OCI-LY1 (cell line): ENCODE measurements at regions not wholly inside any gene's neighbourhood (a gene's known extent, or its start where the extent isn't known, plus 50 kb on each side); places are given as distances from the start of the nearest gene placed in this dataset.

Experiments used
- H2AFZ ChIP-seq: fragments of 200-600 bp; sonication (generic), shearing (Covaris generic); 2 replicates; pipeline ENCODE4 v1.6.0; 2014; ENCODE audit warnings: antibody characterized with exemption, mild to moderate bottlenecking, low read length
- H3F3A ChIP-seq: fragments of 200-600 bp; sonication (generic), shearing (Covaris generic); 2 replicates; pipeline ENCODE4 v1.6.0; 2014; ENCODE audit warnings: mild to moderate bottlenecking, antibody characterized with exemption, low read length, moderate library complexity; ENCODE audit not compliant: insufficient read depth
- H3K27ac ChIP-seq: fragments of 200-600 bp; sonication (generic); 2 replicates; pipeline ENCODE4 v1.5.1; 2014; ENCODE audit warnings: low read length, mixed run types, mild to moderate bottlenecking, low read depth; ENCODE audit not compliant: poor library complexity, severe bottlenecking
- H3K27me3 ChIP-seq: fragments of 200-600 bp; sonication (generic); 2 replicates; pipeline ENCODE4 v1.6.0; 2014; ENCODE audit warnings: antibody characterized with exemption, mild to moderate bottlenecking, low read length, moderate library complexity; ENCODE audit not compliant: insufficient read depth
- H3K36me3 ChIP-seq: fragments of 200-600 bp; sonication (generic); 2 replicates; pipeline ENCODE4 v1.6.1; 2014; ENCODE audit warnings: mild to moderate bottlenecking, antibody characterized with exemption, low read length, moderate library complexity, mixed read lengths; ENCODE audit not compliant: insufficient read depth
- H3K4me1 ChIP-seq: fragments of 200-600 bp; sonication (generic); 2 replicates; pipeline ENCODE4 v1.5.1; 2014; ENCODE audit warnings: mild to moderate bottlenecking, low read length, moderate library complexity; ENCODE audit not compliant: insufficient read depth, severe bottlenecking
- H3K4me2 ChIP-seq: fragments of 200-600 bp; sonication (generic), shearing (Covaris generic); 2 replicates; pipeline ENCODE4 v1.6.1; 2014; ENCODE audit warnings: low read length
- H3K4me3 ChIP-seq: fragments of 200-600 bp; sonication (generic); 2 replicates; pipeline ENCODE4 v1.5.1; 2014; ENCODE audit warnings: low read length, low read depth, mild to moderate bottlenecking, mixed read lengths; ENCODE audit not compliant: poor library complexity, severe bottlenecking
- H3K79me2 ChIP-seq: fragments of 200-600 bp; shearing (Covaris generic); 2 replicates; pipeline ENCODE4 v1.6.1; 2016; ENCODE audit warnings: mixed run types, low read length, mixed read lengths; ENCODE audit not compliant: insufficient read depth
- H3K9ac ChIP-seq: fragments of 200-600 bp; sonication (generic), shearing (Covaris generic); 2 replicates; pipeline ENCODE4 v1.6.1; 2014; ENCODE audit warnings: mild to moderate bottlenecking, low read length, mixed read lengths
- H3K9me2 ChIP-seq: fragments of 200-600 bp; sonication (generic), shearing (Covaris generic); 2 replicates; pipeline ENCODE4 v1.6.1; 2014; ENCODE audit warnings: low read depth, mild to moderate bottlenecking, low read length, mixed read lengths
- H3K9me3 ChIP-seq: fragments of 200-600 bp; shearing (Covaris generic); 2 replicates; pipeline ENCODE4 v1.6.1; 2014; ENCODE audit warnings: low read length, mixed read lengths
- H4K20me1 ChIP-seq: fragments of 200-600 bp; sonication (generic), shearing (Covaris generic); 2 replicates; pipeline ENCODE4 v1.6.0; 2016; ENCODE audit warnings: mild to moderate bottlenecking, low read length; ENCODE audit not compliant: insufficient read depth
- CTCF ChIP-seq: fragments of 200-600 bp; sonication (generic), shearing (Covaris generic); IDR thresholded peaks from 2 replicates; pipeline ENCODE4 v1.5.1; 2017; ENCODE audit warnings: mild to moderate bottlenecking, antibody characterized with exemption, low read length, moderate library complexity, mixed read lengths
- EZH2 ChIP-seq: fragments of 200-600 bp; sonication (generic), shearing (Covaris generic); IDR thresholded peaks from 2 replicates; pipeline ENCODE4 v1.8.0; 2017; ENCODE audit warnings: borderline replicate concordance, mixed run types, mild to moderate bottlenecking, antibody characterized with exemption, low read length, moderate library complexity, mixed read lengths

GRCh38 chr6:160861824-160862223, 129.7 kb upstream of the MAP3K4 start:
- Histone ChIP-seq H3K36me3 (no peaks in the 10 kb centered on the region), H3K4me3 (no peak overlapping the region), H2AFZ (no peak overlapping the region), H3K27me3 (no peaks in the 10 kb centered on the region), H3K9me2 (no peaks in the 10 kb centered on the region), H3K79me2 (no peaks in the 10 kb centered on the region), H3K27ac (no peak overlapping the region), H3K9ac (no peak overlapping the region), H3K4me2 (no peak overlapping the region), H3F3A (no peaks in the 10 kb centered on the region), H3K4me1 (no peaks in the 10 kb centered on the region), H3K9me3 (no peaks in the 10 kb centered on the region), H4K20me1 (no peaks in the 10 kb centered on the region)
- TF ChIP-seq CTCF (no peak), EZH2 (no peak)

DNA sequence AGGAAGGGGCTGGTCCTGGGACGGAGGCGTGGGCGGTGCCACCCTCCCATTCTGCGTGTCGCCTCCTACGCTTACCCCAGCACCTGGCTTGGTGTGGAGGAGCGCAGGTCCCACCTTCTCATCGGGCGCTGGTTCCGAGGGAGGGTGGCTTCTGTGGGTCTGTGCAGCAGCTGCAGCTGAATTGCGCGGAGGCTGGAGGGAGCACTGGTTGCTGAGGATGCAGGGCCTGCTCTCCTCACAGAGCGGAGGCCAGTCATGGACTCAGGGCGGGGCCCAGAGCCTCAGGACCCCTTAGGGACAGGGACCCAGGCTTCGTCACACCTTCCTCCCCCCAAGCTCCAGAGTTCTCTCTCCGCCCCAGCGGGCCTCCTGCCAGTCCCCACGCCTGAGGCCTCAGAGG, 127.8 kb upstream of the MAP3K4 start:
- H4K20me1 ChIP-seq, result no peaks in the 10 kb centered on the region
- H3K36me3 ChIP-seq, result no peaks in the 10 kb centered on the region
- no peaks in the 10 kb centered on the region for H3K9me2 ChIP-seq
- H2AFZ ChIP-seq, result no peak overlapping the region
- H3K27me3 ChIP-seq, result no peaks in the 10 kb centered on the region
- H3K27ac ChIP-seq, result no peak overlapping the region
- H3F3A ChIP-seq, result no peaks in the 10 kb centered on the region
- H3K9ac ChIP-seq, result no peak overlapping the region
- no peak for TF ChIP-seq CTCF
- no peak for TF ChIP-seq EZH2
- no peaks in the 10 kb centered on the region for H3K79me2 ChIP-seq
- no peaks in the 10 kb centered on the region for H3K9me3 ChIP-seq
- H3K4me2 ChIP-seq, result no peak overlapping the region
- no peak overlapping the region for H3K4me3 ChIP-seq
- H3K4me1 ChIP-seq, result no peaks in the 10 kb centered on the region

- H2AFZ ChIP-seq, result no peak overlapping the region
- no peaks in the 10 kb centered on the region for H3K79me2 ChIP-seq
- no peak overlapping the region for H3K4me3 ChIP-seq
- TF ChIP-seq EZH2, result no peak
- TF ChIP-seq CTCF, result no peak
- H3K9ac ChIP-seq, result no peak overlapping the region
- no peaks in the 10 kb centered on the region for H3K36me3 ChIP-seq
- no peaks in the 10 kb centered on the region for H3F3A ChIP-seq
- no peak overlapping the region for H3K27ac ChIP-seq
- H3K27me3 ChIP-seq, result no peaks in the 10 kb centered on the region
- no peak overlapping the region for H3K4me2 ChIP-seq
- no peaks in the 10 kb centered on the region for H3K9me3 ChIP-seq
- H4K20me1 ChIP-seq, result no peaks in the 10 kb centered on the region
- no peaks in the 10 kb centered on the region for H3K9me2 ChIP-seq
- H3K4me1 ChIP-seq, result no peaks in the 10 kb centered on the region
Observed at GRCh38 chr6:160871320-160871719, 120.2 kb upstream of the MAP3K4 start.
